Panc1 (cell line): ENCODE measurements at regions not wholly inside any gene's neighbourhood (a gene's known extent, or its start where the extent isn't known, plus 50 kb on each side); places are given as distances from the start of the nearest gene placed in this dataset.

Experiments
- ATAC-seq: fragments of 200-7000 bp; cut with Tn5 transposase; 2 replicates; pipeline ENCODE4 v1.9.1; 2020; ENCODE audit warnings: mild to moderate bottlenecking, moderate library complexity
- BruUV-seq: library from RNA; stranded (reverse); fragments of 400-500 nt; replicated peaks from 2 replicates; lab custom pipeline; 2021; lab: Mats Ljungman, UMichigan
- CTCF ChIA-PET: fragments of 300-600 bp; sonication (Branson Sonifier 250); formaldehyde crosslinking; loops from one replicate; lab custom pipeline; 2022; ENCODE audit warnings: antibody characterized with exemption; lab: Charles Lee
- POLR2A ChIA-PET: fragments of 300-600 bp; sonication (Branson Sonifier 250); formaldehyde crosslinking; loops from one replicate; lab custom pipeline; 2022; ENCODE audit warnings: antibody characterized with exemption; lab: Charles Lee
- DNase-seq: peaks from one replicate; pipeline ENCODE4 v3.0.0-alpha.2; 2010; ENCODE audit warnings: low read depth, low spot score
- H3K27ac ChIP-seq: 2 replicates; pipeline ENCODE4 v1.5.1; 2011; ENCODE audit warnings: mild to moderate bottlenecking, low read length, inconsistent platforms
- H3K27me3 ChIP-seq: fragments of 200-500 bp; sonication (Bioruptor generic); 2 replicates; pipeline ENCODE4 v1.6.0; 2014; ENCODE audit warnings: low read length, inconsistent platforms; ENCODE audit not compliant: control insufficient read depth, insufficient read depth
- H3K36me3 ChIP-seq: fragments of 200-500 bp; sonication (Bioruptor generic); 2 replicates; pipeline ENCODE4 v1.5.1; 2014; ENCODE audit warnings: inconsistent platforms, mild to moderate bottlenecking, low read length, moderate library complexity; ENCODE audit not compliant: control insufficient read depth, insufficient read depth
- H3K4me1 ChIP-seq: 2 replicates; pipeline ENCODE4 v1.5.1; 2011; ENCODE audit warnings: inconsistent platforms, mild to moderate bottlenecking, low read length, moderate library complexity; ENCODE audit not compliant: control insufficient read depth, insufficient read depth
- H3K4me3 ChIP-seq, 2 experiments: 2 replicates each; pipeline ENCODE4 v1.5.1; 2011 to 2012; ENCODE audit warnings: low read depth in 2 of 2, low read length in 2 of 2, mild to moderate bottlenecking in 2 of 2, inconsistent platforms in 1 of 2, moderate library complexity in 1 of 2
- H3K9me3 ChIP-seq: fragments of 200-500 bp; sonication (Bioruptor generic); 2 replicates; pipeline ENCODE4 v1.5.1; 2014; ENCODE audit warnings: low read depth, mild to moderate bottlenecking, inconsistent platforms, low read length, moderate library complexity; ENCODE audit not compliant: control insufficient read depth, insufficient read depth
- CTCF ChIP-seq: fragments of 450-650 bp; IDR thresholded peaks from 2 replicates; pipeline ENCODE4 v1.5.1; 2017; ENCODE audit warnings: mild to moderate bottlenecking
- POLR2AphosphoS5 ChIP-seq: IDR thresholded peaks from 2 replicates; pipeline ENCODE4 v1.6.1; 2012; ENCODE audit warnings: mild to moderate bottlenecking, low read depth, low read length, moderate library complexity
- REST ChIP-seq, 2 experiments: IDR thresholded peaks; 2 replicates each; pipeline ENCODE4 v1.6.1; 2011 to 2012; ENCODE audit warnings: low read depth in 2 of 2, control low read depth in 1 of 2, low read length in 1 of 2, mild to moderate bottlenecking in 1 of 2, moderate library complexity in 1 of 2; ENCODE audit not compliant: insufficient read depth in 1 of 2
- SIN3A ChIP-seq: IDR thresholded peaks from 2 replicates; pipeline ENCODE4 v1.6.1; 2012; ENCODE audit warnings: low read depth, mild to moderate bottlenecking, low read length, moderate library complexity, borderline replicate concordance; ENCODE audit not compliant: insufficient read depth
- TCF7L2 ChIP-seq: IDR thresholded peaks from 2 replicates; pipeline ENCODE4 v1.6.1; 2011; ENCODE audit warnings: mild to moderate bottlenecking, low read depth, low read length, inconsistent platforms
- in situ Hi-C: cut with HindIII; loops from 2 replicates; pipeline ENCODE4 v1.10.0; 2016; ENCODE audit warnings: low sequenced_read_pairs, low pct_unique_long_range_greater_than_20kb
- intact Hi-C: fragments of 100-400 bp; cut with micrococcal nuclease; formaldehyde crosslinking; loops from one replicate; pipeline ENCODE4 v1.10.0; 2022; ENCODE audit not compliant: unreplicated experiment

GRCh38 chr6:170066679-170067078 lies 224.2 kb downstream of the DLL1 start:
- H3K36me3 ChIP-seq: no peaks in the 10 kb centered on the region
- DNase-seq (no peak), ATAC-seq (no peak)
- ChIA-PET POLR2A (no interaction called here), CTCF (no interaction called here)
- no peak overlapping the region for H3K4me3 ChIP-seq
- TF ChIP-seq CTCF: no peak
- TF ChIP-seq SIN3A: no peak
- TF ChIP-seq REST (IDR thresholded peaks at IDR 0.05; ENCODE audit: insufficient read depth in 1 of 2, low read depth in 2 of 2, low read length in 1 of 2): no peak
- no peak for TF ChIP-seq POLR2AphosphoS5
- no peak for TF ChIP-seq TCF7L2
- no TSS peak for BruUV-seq
- in situ Hi-C loops: no loop called here
- H3K9me3 ChIP-seq: no peaks in the 10 kb centered on the region
- peaks cover 11% of the 10 kb centered on the region; the same call in 1 of the 2 replicates for H3K27me3 ChIP-seq
- no peaks in the 10 kb centered on the region; the same call in 1 of the 2 replicates for H3K4me1 ChIP-seq
- intact Hi-C loops: no loop called here
- H3K27ac ChIP-seq: no peak overlapping the region

GRCh38 chr6:170063851-170064602 lies 226.9 kb downstream of the DLL1 start:
- CTCF ChIA-PET: no interaction called here
- DNase-seq (no peak), ATAC-seq (no peak)
- Histone ChIP-seq H3K4me1 (no peaks in the 10 kb centered on the region; the same call in 1 of the 2 replicates), H3K27me3 (no peaks in the 10 kb centered on the region), H3K9me3 (no peaks in the 10 kb centered on the region), H3K36me3 (no peaks in the 10 kb centered on the region), H3K4me3 (no peak overlapping the region), H3K27ac (no peak overlapping the region)
- BruUV-seq: no TSS peak
- intact Hi-C loops (no loop called here), in situ Hi-C loops (no loop called here)
- TF ChIP-seq POLR2AphosphoS5: no peak
- TF ChIP-seq CTCF: no peak
- TF ChIP-seq SIN3A: no peak
- TF ChIP-seq TCF7L2: no peak
- TF ChIP-seq REST (IDR thresholded peaks at IDR 0.05; ENCODE audit: insufficient read depth in 1 of 2, low read depth in 2 of 2, low read length in 1 of 2): no peak
- POLR2A ChIA-PET: no interaction called here
